ENCODE measurements at regions not wholly inside any gene's neighbourhood (a gene's known extent, or its start where the extent isn't known, plus 50 kb on each side); places are given as distances from the start of the nearest gene placed in this dataset.

GRCh38 chr2:107684421-107684820, 142.3 kb upstream of the RGPD4 start:
- DNase-seq (ENCODE audit: low spot score) (no peak), ATAC-seq (no peak)
- Mint-ChIP-seq H3K4me1 (peaks cover 19% of the 10 kb centered on the region; the same call in 2 of the 3 replicates), H3K36me3 (ENCODE audit: low read depth) (no peaks in the 10 kb centered on the region), H3K27me3 (ENCODE audit: insufficient read depth, low read depth, poor library complexity) (no peaks in the 10 kb centered on the region), H3K4me3 (no peak overlapping the region), H3K27ac (no peak overlapping the region), H3K9me3 (no peaks in the 10 kb centered on the region)
- no peaks in the 10 kb centered on the region for H3K27me3 ChIP-seq (ENCODE audit: insufficient read depth)
- H3K4me3 ChIP-seq, result no peak overlapping the region
- H3F3A ChIP-seq (replicated peaks; ENCODE audit: low read depth), result no peaks in the 10 kb centered on the region
- no peaks in the 10 kb centered on the region for H3K9me2 ChIP-seq (ENCODE audit: insufficient read depth)
- H3K4me2 ChIP-seq, result no peak overlapping the region
- no peaks in the 10 kb centered on the region for H3K36me3 ChIP-seq (ENCODE audit: insufficient read depth)
- H3K4me1 ChIP-seq (ENCODE audit: insufficient read depth), result peaks cover 18% of the 10 kb centered on the region
- no peak overlapping the region for H3K27ac ChIP-seq (ENCODE audit: low read depth)
- TF ChIP-seq CREB1 (CRISPR knock-in tag; IDR thresholded peaks at IDR 0.05; ENCODE audit: low read depth), result no peak
- no peak for TF ChIP-seq ZNF331 (CRISPR knock-in tag; IDR thresholded peaks at IDR 0.05; ENCODE audit: low read depth)
- TF ChIP-seq ETS1 (IDR thresholded peaks at IDR 0.05), result no peak
- TF ChIP-seq CTCF (conservative IDR thresholded peaks at IDR 0.05; ENCODE audit: low read depth in 2 of 2), result no peak
- no peak for TF ChIP-seq JUNB (IDR thresholded peaks at IDR 0.05; ENCODE audit: unreplicated experiment)
- no peak for TF ChIP-seq POLR2AphosphoS5 (IDR thresholded peaks at IDR 0.05; ENCODE audit: low read depth)
- TF ChIP-seq NANOG (IDR thresholded peaks at IDR 0.05; ENCODE audit: borderline replicate concordance), result no peak
- TF ChIP-seq ZNF114 (CRISPR knock-in tag; IDR thresholded peaks at IDR 0.05), result no peak
- TF ChIP-seq EZH2phosphoT487 (IDR thresholded peaks at IDR 0.05; ENCODE audit: unreplicated experiment), result no peak
- no peak for TF ChIP-seq EZH2 (IDR thresholded peaks at IDR 0.05; ENCODE audit: low read depth, unreplicated experiment)
- no peak for TF ChIP-seq REST (IDR thresholded peaks at IDR 0.05; ENCODE audit: unreplicated experiment)
- TF ChIP-seq STAT1 (IDR thresholded peaks at IDR 0.05; ENCODE audit: unreplicated experiment), result no peak
- TF ChIP-seq ZNF462 (CRISPR knock-in tag; IDR thresholded peaks at IDR 0.05), result no peak
- no peaks in the 10 kb centered on the region for H4K20me1 ChIP-seq (replicated peaks; ENCODE audit: insufficient read depth)
- no peak overlapping the region for H2AFZ ChIP-seq
- H3K79me2 ChIP-seq (replicated peaks; ENCODE audit: insufficient read depth), result no peaks in the 10 kb centered on the region
